ENCODE measurements at regions not wholly inside any gene's neighbourhood (a gene's known extent, or its start where the extent isn't known, plus 50 kb on each side); places are given as distances from the start of the nearest gene placed in this dataset.
A peak's percentile ranks its signal among the peaks of the same experiment; 100 is the strongest.

GRCh38 chr22:46074771-46075551, 75.4 kb upstream of the PPARA start:
- Histone ChIP-seq H3K27ac (ENCODE audit: control insufficient read depth, insufficient read depth, low read length) (peak overlapping the region; percentile 98), H3K27me3 (ENCODE audit: control insufficient read depth, extremely low read depth, insufficient read depth, low read length) (no peaks in the 10 kb centered on the region), H3K9me1 (ENCODE audit: control insufficient read depth, extremely low read depth, insufficient read depth, low read length) (no peaks in the 10 kb centered on the region), H3K79me2 (ENCODE audit: control insufficient read depth, insufficient read depth, low read length) (peaks cover 88% of the 10 kb centered on the region), H3K36me3 (ENCODE audit: control insufficient read depth in 2 of 2, extremely low read depth in 1 of 2, insufficient read depth in 2 of 2, low read length in 2 of 2) (peaks cover 12 to 51% of the 10 kb centered on the region in 2 experiments), H3K4me1 (ENCODE audit: control insufficient read depth, extremely low read depth, insufficient read depth, low read length) (peaks cover 45% of the 10 kb centered on the region), H3K4me2 (ENCODE audit: control insufficient read depth, extremely low read depth, insufficient read depth, low read depth, low read length) (peak overlapping the region; percentile 81), H4K20me1 (ENCODE audit: control insufficient read depth, extremely low read depth, insufficient read depth, low read length) (peaks cover 10% of the 10 kb centered on the region), H3K9ac (ENCODE audit: control insufficient read depth, extremely low read depth, insufficient read depth, low read length) (peak overlapping the region; percentile 99), H2AFZ (ENCODE audit: control insufficient read depth, low read length) (no peak overlapping the region), H3K4me3 (ENCODE audit: control insufficient read depth in 2 of 3, extremely low read depth in 1 of 3, insufficient read depth in 2 of 3, low read depth in 1 of 3, low read length in 3 of 3) (peak overlapping the region; percentile 90 to 96 (median 95)), H3K9me3 (ENCODE audit: control insufficient read depth, low read depth, low read length) (no peaks in the 10 kb centered on the region)
- DNase-seq (ENCODE audit: low read depth, low spot score) (no peak), FAIRE-seq (peak; percentile 74)
- TF ChIP-seq EZH2 (IDR thresholded peaks at IDR 0.05; ENCODE audit: low read length), result no peak
- TF ChIP-seq, protein P1, sequence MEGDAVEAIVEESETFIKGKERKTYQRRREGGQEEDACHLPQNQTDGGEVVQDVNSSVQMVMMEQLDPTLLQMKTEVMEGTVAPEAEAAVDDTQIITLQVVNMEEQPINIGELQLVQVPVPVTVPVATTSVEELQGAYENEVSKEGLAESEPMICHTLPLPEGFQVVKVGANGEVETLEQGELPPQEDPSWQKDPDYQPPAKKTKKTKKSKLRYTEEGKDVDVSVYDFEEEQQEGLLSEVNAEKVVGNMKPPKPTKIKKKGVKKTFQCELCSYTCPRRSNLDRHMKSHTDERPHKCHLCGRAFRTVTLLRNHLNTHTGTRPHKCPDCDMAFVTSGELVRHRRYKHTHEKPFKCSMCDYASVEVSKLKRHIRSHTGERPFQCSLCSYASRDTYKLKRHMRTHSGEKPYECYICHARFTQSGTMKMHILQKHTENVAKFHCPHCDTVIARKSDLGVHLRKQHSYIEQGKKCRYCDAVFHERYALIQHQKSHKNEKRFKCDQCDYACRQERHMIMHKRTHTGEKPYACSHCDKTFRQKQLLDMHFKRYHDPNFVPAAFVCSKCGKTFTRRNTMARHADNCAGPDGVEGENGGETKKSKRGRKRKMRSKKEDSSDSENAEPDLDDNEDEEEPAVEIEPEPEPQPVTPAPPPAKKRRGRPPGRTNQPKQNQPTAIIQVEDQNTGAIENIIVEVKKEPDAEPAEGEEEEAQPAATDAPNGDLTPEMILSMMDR (optimal IDR thresholded peaks at IDR 0.05 in 1 of 3, IDR thresholded peaks at IDR 0.05 in 1 of 3, conservative IDR thresholded peaks at IDR 0.05 in 1 of 3; ENCODE audit: extremely low read depth in 1 of 3, insufficient read depth in 2 of 3, low read length in 3 of 3), result no peak
- dilution Hi-C loops (cut with MboI; ENCODE audit: extremely low pct_ligation_motif_present, low sequenced_read_pairs), result no loop called here

- Histone ChIP-seq H3K9me3 (ENCODE audit: control insufficient read depth, low read depth, low read length) (no peaks in the 10 kb centered on the region), H3K9ac (ENCODE audit: control insufficient read depth, extremely low read depth, insufficient read depth, low read length) (peak overlapping the region; percentile 99), H3K36me3 (ENCODE audit: control insufficient read depth in 2 of 2, extremely low read depth in 1 of 2, insufficient read depth in 2 of 2, low read length in 2 of 2) (peaks cover 12 to 51% of the 10 kb centered on the region in 2 experiments), H3K4me3 (ENCODE audit: control insufficient read depth in 2 of 3, extremely low read depth in 1 of 3, insufficient read depth in 2 of 3, low read depth in 1 of 3, low read length in 3 of 3) (peak overlapping the region; percentile 90 to 96 (median 95)), H3K4me2 (ENCODE audit: control insufficient read depth, extremely low read depth, insufficient read depth, low read depth, low read length) (peak overlapping the region; percentile 81), H4K20me1 (ENCODE audit: control insufficient read depth, extremely low read depth, insufficient read depth, low read length) (peaks cover 10% of the 10 kb centered on the region), H3K27me3 (ENCODE audit: control insufficient read depth, extremely low read depth, insufficient read depth, low read length) (no peaks in the 10 kb centered on the region), H3K27ac (ENCODE audit: control insufficient read depth, insufficient read depth, low read length) (peak overlapping the region; percentile 98), H3K4me1 (ENCODE audit: control insufficient read depth, extremely low read depth, insufficient read depth, low read length) (peaks cover 45% of the 10 kb centered on the region), H3K9me1 (ENCODE audit: control insufficient read depth, extremely low read depth, insufficient read depth, low read length) (no peaks in the 10 kb centered on the region), H3K79me2 (ENCODE audit: control insufficient read depth, insufficient read depth, low read length) (peaks cover 89% of the 10 kb centered on the region), H2AFZ (ENCODE audit: control insufficient read depth, low read length) (no peak overlapping the region)
- FAIRE-seq, result no peak
- dilution Hi-C loops (cut with MboI; ENCODE audit: extremely low pct_ligation_motif_present, low sequenced_read_pairs), result no loop called here
- TF ChIP-seq, protein P1 (optimal IDR thresholded peaks at IDR 0.05 in 1 of 3, IDR thresholded peaks at IDR 0.05 in 1 of 3, conservative IDR thresholded peaks at IDR 0.05 in 1 of 3; ENCODE audit: extremely low read depth in 1 of 3, insufficient read depth in 2 of 3, low read length in 3 of 3), result no peak
- TF ChIP-seq EZH2 (IDR thresholded peaks at IDR 0.05; ENCODE audit: low read length), result no peak
- no peak for DNase-seq (ENCODE audit: low read depth, low spot score)
Observed at GRCh38 chr22:46075764-46076531, 74.4 kb upstream of the PPARA start.
